ENCODE measurements at regions not wholly inside any gene's neighbourhood (a gene's known extent, or its start where the extent isn't known, plus 50 kb on each side); places are given as distances from the start of the nearest gene placed in this dataset.
"Not testable (repeated sequence)": the region's sequence is repeated elsewhere in the genome, so short reads cannot be mapped to it uniquely, and the experiment has no call there.

DNA sequence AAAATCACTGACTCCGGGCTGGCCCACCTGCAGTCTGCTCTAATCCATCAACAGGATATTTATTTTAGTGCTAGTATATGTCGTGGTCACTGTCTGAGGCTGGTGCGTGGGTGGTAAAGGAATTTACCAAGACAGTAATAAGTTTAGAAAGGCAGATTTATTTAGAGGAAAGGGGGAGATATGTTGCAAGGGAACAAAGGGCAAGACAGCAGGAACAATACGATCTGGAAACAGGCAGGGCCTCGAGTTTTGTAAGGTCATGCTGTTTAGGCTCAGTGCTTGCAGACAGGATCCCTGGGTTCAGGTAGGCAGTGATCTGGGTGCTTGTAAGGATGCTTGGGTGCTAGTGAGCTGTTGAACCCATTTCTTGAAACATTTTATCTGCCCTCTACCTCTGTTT, 748.2 kb upstream of the SLITRK5 start:
- intact Hi-C loops (cut with DNase I), result no loop called here
- TF ChIP-seq POLR2A (IDR thresholded peaks at IDR 0.05), result no peak
- TF ChIP-seq, protein P1, sequence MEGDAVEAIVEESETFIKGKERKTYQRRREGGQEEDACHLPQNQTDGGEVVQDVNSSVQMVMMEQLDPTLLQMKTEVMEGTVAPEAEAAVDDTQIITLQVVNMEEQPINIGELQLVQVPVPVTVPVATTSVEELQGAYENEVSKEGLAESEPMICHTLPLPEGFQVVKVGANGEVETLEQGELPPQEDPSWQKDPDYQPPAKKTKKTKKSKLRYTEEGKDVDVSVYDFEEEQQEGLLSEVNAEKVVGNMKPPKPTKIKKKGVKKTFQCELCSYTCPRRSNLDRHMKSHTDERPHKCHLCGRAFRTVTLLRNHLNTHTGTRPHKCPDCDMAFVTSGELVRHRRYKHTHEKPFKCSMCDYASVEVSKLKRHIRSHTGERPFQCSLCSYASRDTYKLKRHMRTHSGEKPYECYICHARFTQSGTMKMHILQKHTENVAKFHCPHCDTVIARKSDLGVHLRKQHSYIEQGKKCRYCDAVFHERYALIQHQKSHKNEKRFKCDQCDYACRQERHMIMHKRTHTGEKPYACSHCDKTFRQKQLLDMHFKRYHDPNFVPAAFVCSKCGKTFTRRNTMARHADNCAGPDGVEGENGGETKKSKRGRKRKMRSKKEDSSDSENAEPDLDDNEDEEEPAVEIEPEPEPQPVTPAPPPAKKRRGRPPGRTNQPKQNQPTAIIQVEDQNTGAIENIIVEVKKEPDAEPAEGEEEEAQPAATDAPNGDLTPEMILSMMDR (IDR thresholded peaks at IDR 0.05), result no peak
- TF ChIP-seq POLR2AphosphoS5 (IDR thresholded peaks at IDR 0.05), result no peak
- no peaks in the 10 kb centered on the region for H3K36me3 ChIP-seq
- DNase-seq, result no peak
- WGBS, 2 donors, result 36 to 48% methylated on average over 5 of the region's 5 CpGs
- H3K27ac ChIP-seq, result no peak overlapping the region
- H3K4me3 ChIP-seq, result no peak overlapping the region
- H3K9me3 ChIP-seq, result no peaks in the 10 kb centered on the region
- no peaks in the 10 kb centered on the region for H3K27me3 ChIP-seq
- no peaks in the 10 kb centered on the region for H3K4me1 ChIP-seq

DNA sequence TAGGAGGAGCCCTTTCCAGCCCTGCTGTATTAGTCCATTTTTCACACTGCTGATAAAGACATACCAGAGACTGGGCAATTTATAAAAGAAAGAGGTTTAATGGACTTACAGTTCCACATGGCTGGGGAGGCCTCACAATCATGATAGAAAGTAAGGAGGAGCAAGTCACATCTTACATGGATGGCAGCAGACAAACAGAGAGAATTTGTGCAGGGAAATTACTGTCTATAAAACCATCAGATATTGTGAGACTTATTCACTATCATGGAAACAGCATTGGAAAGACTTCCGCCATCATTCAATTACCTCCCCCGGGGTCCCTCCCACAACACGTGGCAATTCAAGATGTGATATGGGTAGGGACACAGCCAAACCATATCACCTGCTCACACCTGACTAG, 744.3 kb upstream of the SLITRK5 start:
- H3K36me3 ChIP-seq; intact Hi-C loops (cut with DNase I); DNase-seq; H3K4me3 ChIP-seq; H3K27ac ChIP-seq; H3K9me3 ChIP-seq; H3K4me1 ChIP-seq; H3K27me3 ChIP-seq: not testable (repeated sequence)
- 90 to 96% methylated on average over 3 of the region's 3 CpGs for WGBS, 2 donors

DNA sequence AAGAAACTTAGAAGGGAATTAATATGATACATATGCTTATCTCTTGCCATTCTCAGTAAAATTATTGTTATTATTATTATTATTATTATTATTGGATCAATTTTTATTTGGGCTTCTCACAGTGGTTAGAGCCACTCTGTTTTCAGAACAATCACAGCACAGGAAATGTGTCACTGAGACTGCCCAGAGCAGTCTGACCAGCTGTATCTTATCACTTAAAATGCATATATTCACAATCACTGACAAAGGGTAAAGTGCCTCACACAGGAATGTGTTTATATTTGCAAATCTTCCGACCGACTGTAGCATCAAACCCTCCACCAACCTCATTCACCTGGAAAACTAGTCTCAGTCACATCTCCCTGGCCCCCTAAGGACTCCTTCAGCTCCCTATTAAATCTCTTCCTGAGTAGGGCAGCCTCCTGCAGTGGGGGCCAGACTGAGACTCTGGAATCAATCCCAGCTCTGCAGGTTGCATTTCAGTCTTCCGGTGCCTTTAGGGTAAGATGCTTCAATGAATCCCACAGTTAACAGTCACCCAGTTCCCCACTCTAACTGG, 738.3 kb upstream of the SLITRK5 start:
- no peak overlapping the region for H3K27ac ChIP-seq
- no peak for DNase-seq
- H3K4me3 ChIP-seq, result no peak overlapping the region
- H3K4me1 ChIP-seq, result no peaks in the 10 kb centered on the region
- TF ChIP-seq POLR2A (IDR thresholded peaks at IDR 0.05), result no peak
- TF ChIP-seq, protein P1 (IDR thresholded peaks at IDR 0.05), result no peak
- TF ChIP-seq POLR2AphosphoS5 (IDR thresholded peaks at IDR 0.05), result no peak
- TF ChIP-seq EP300 (IDR thresholded peaks at IDR 0.05), result no peak
- H3K27me3 ChIP-seq, result no peaks in the 10 kb centered on the region
- H3K36me3 ChIP-seq, result no peaks in the 10 kb centered on the region
- intact Hi-C loops (cut with DNase I), result no loop called here
- 44 to 47% methylated on average over 3 of the region's 3 CpGs for WGBS, 2 donors
- H3K9me3 ChIP-seq, result no peaks in the 10 kb centered on the region

DNA sequence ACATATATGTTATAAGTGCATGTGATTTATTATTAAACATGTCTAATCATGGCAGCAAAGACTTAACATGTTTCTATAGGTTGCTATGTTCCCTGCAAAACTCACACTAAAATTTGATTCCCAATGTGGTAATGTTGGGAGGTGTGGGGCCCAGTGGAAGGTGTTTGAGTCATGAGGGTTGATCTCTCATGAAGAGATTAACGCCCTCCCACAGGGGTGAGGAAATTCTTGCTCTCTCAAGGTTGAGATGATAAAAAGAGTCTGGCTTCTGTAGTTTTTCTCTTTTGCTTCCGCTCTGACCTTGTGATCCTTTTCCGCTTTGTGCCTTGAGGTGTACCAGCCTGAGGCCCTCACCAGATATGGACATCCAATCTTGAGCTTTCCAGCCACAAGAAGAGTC, 737.5 kb upstream of the SLITRK5 start:
- H3K9me3 ChIP-seq, result no peaks in the 10 kb centered on the region
- no peak overlapping the region for H3K27ac ChIP-seq

DNA sequence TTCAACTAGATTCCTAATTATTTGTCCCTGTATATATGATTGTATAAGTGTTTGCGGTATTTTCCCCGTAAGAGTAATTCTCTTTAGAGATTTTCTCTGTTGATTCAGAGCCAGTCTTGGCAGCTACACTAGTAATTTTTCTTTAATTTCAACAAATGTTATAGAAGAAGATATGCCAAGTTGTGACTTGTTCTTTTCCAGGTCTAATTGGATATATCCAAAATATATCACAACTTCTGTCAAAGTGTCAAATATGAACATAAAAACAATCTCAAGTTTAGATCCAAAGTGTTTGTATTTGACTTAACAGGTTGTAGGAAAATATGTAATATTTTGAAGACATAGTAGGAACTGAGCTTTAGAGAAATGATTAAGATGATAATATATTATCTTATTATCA, 733.9 kb upstream of the SLITRK5 start:
- no peaks in the 10 kb centered on the region for H3K4me1 ChIP-seq
- DNase-seq, result no peak
- TF ChIP-seq POLR2A (IDR thresholded peaks at IDR 0.05), result no peak
- TF ChIP-seq, protein P1 (IDR thresholded peaks at IDR 0.05), result no peak
- TF ChIP-seq EP300 (IDR thresholded peaks at IDR 0.05), result no peak
- no peak for TF ChIP-seq POLR2AphosphoS5 (IDR thresholded peaks at IDR 0.05)
- no peaks in the 10 kb centered on the region for H3K36me3 ChIP-seq
- H3K27ac ChIP-seq, result no peak overlapping the region
- H3K27me3 ChIP-seq, result no peaks in the 10 kb centered on the region
- H3K9me3 ChIP-seq, result peaks cover 0 to 2% (median 0%) of the 10 kb centered on the region in 4 donors
- no peak overlapping the region for H3K4me3 ChIP-seq
- 88 to 95% methylated on average over 2 of the region's 2 CpGs for WGBS, 2 donors
- intact Hi-C loops (cut with DNase I), result no loop called here

More for the DNA sequence above, 737.5 kb upstream of the SLITRK5 start:
- DNase-seq, result no peak
- Histone ChIP-seq H3K4me1 (no peaks in the 10 kb centered on the region), H3K27me3 (no peaks in the 10 kb centered on the region), H3K4me3 (no peak overlapping the region), H3K36me3 (no peaks in the 10 kb centered on the region)
- 80 to 85% methylated on average over 3 of the region's 3 CpGs for WGBS, 2 donors
- no peak for TF ChIP-seq POLR2AphosphoS5 (IDR thresholded peaks at IDR 0.05)
- TF ChIP-seq POLR2A (IDR thresholded peaks at IDR 0.05), result no peak
- no peak for TF ChIP-seq EP300 (IDR thresholded peaks at IDR 0.05)
- TF ChIP-seq, protein P1 (IDR thresholded peaks at IDR 0.05), result no peak
- intact Hi-C loops (cut with DNase I), result no loop called here

Data from sigmoid colon (tissue), 6 donors.